ENCODE measurements at regions not wholly inside any gene's neighbourhood (a gene's known extent, or its start where the extent isn't known, plus 50 kb on each side); places are given as distances from the start of the nearest gene placed in this dataset.

- no peak for TF ChIP-seq POLR2A (IDR thresholded peaks at IDR 0.05)
- no peak for TF ChIP-seq CTCF (IDR thresholded peaks at IDR 0.05)
These were observed 192.8 kb upstream of the RORA start for GRCh38 chr15:61421938-61422337.

Measured in uterus (tissue), 2 donors.